ENCODE measurements at regions not wholly inside any gene's neighbourhood (a gene's known extent, or its start where the extent isn't known, plus 50 kb on each side); places are given as distances from the start of the nearest gene placed in this dataset.

GRCh38 chr3:147654827-147655226, 245.7 kb downstream of the ZIC1 start:
- no peak overlapping the region for H3K4me3 ChIP-seq (ENCODE audit: low read depth, low read length)
- no peak for DNase-seq (ENCODE audit: low read depth)
- TF ChIP-seq CTCF (IDR thresholded peaks at IDR 0.05; ENCODE audit: insufficient read depth, low read depth, low read length, missing control alignments), result no peak

GRCh38 chr3:147655236-147655635, 246.1 kb downstream of the ZIC1 start:
- H3K4me3 ChIP-seq (ENCODE audit: low read depth, low read length), result no peak overlapping the region
- no peak for DNase-seq (ENCODE audit: low read depth)
- no peak for TF ChIP-seq CTCF (IDR thresholded peaks at IDR 0.05; ENCODE audit: insufficient read depth, low read depth, low read length, missing control alignments)

- no peak overlapping the region for H3K4me3 ChIP-seq (ENCODE audit: low read depth, low read length)
- TF ChIP-seq CTCF (IDR thresholded peaks at IDR 0.05; ENCODE audit: insufficient read depth, low read depth, low read length, missing control alignments), result no peak
- no peak for DNase-seq (ENCODE audit: low read depth)
Measured at GRCh38 chr3:147656023-147656422, 246.9 kb downstream of the ZIC1 start.

GRCh38 chr3:147661916-147662315, 252.8 kb downstream of the ZIC1 start:
- no peak for DNase-seq (ENCODE audit: low read depth)
- no peak for TF ChIP-seq CTCF (IDR thresholded peaks at IDR 0.05; ENCODE audit: insufficient read depth, low read depth, low read length, missing control alignments)
- H3K4me3 ChIP-seq (ENCODE audit: low read depth, low read length), result no peak overlapping the region

- no peak overlapping the region for H3K4me3 ChIP-seq (ENCODE audit: low read depth, low read length)
- TF ChIP-seq CTCF (IDR thresholded peaks at IDR 0.05; ENCODE audit: insufficient read depth, low read depth, low read length, missing control alignments), result no peak
- no peak for DNase-seq (ENCODE audit: low read depth)
Measured at GRCh38 chr3:147662705-147663104, 253.5 kb downstream of the ZIC1 start.

- TF ChIP-seq CTCF (IDR thresholded peaks at IDR 0.05; ENCODE audit: insufficient read depth, low read depth, low read length, missing control alignments), result no peak
- DNase-seq (ENCODE audit: low read depth), result no peak
- no peak overlapping the region for H3K4me3 ChIP-seq (ENCODE audit: low read depth, low read length)
Measured at GRCh38 chr3:147669077-147669476, 259.9 kb downstream of the ZIC1 start.

GRCh38 chr3:147672035-147672434, 262.9 kb downstream of the ZIC1 start:
- no peak overlapping the region for H3K4me3 ChIP-seq (ENCODE audit: low read depth, low read length)
- TF ChIP-seq CTCF (IDR thresholded peaks at IDR 0.05; ENCODE audit: insufficient read depth, low read depth, low read length, missing control alignments), result no peak
- no peak for DNase-seq (ENCODE audit: low read depth)

Measured in GM12865 (cell line).